ENCODE measurements at regions not wholly inside any gene's neighbourhood (a gene's known extent, or its start where the extent isn't known, plus 50 kb on each side); places are given as distances from the start of the nearest gene placed in this dataset.

DNA sequence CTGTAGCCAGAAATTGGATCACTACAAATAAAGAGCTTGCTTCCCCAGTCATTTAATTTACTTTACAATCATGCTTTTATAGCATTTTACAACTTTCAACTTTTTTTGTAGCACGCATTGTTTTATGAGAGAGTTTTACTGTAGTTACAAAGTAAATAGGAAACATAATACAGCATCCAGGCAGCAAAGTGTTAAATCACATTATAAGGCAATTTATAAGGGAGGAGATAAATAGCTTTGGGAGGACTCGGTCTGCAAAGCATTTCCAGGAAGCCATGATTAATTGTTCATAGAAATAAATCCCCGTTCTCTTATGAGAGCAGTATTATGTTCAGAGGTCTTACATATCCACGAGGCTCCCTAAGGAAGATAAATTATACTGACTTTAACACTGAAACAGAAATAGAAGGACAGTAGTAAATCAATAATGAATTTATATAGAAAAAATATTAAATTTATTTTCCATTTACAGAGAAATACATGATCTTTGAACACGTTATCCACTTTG lies 792.6 kb upstream of the RAG2 start:
- no peak for ATAC-seq
- ChIA-PET POLR2A (no interaction called here), CTCF (no interaction called here)
- H3K9me3 Mint-ChIP-seq = peaks cover 83% of the 10 kb centered on the region
- peaks cover 64% of the 10 kb centered on the region for H3K36me3 Mint-ChIP-seq
- TF ChIP-seq, protein P1, sequence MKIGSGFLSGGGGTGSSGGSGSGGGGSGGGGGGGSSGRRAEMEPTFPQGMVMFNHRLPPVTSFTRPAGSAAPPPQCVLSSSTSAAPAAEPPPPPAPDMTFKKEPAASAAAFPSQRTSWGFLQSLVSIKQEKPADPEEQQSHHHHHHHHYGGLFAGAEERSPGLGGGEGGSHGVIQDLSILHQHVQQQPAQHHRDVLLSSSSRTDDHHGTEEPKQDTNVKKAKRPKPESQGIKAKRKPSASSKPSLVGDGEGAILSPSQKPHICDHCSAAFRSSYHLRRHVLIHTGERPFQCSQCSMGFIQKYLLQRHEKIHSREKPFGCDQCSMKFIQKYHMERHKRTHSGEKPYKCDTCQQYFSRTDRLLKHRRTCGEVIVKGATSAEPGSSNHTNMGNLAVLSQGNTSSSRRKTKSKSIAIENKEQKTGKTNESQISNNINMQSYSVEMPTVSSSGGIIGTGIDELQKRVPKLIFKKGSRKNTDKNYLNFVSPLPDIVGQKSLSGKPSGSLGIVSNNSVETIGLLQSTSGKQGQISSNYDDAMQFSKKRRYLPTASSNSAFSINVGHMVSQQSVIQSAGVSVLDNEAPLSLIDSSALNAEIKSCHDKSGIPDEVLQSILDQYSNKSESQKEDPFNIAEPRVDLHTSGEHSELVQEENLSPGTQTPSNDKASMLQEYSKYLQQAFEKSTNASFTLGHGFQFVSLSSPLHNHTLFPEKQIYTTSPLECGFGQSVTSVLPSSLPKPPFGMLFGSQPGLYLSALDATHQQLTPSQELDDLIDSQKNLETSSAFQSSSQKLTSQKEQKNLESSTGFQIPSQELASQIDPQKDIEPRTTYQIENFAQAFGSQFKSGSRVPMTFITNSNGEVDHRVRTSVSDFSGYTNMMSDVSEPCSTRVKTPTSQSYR (CRISPR knock-in tag; IDR thresholded peaks at IDR 0.05) = no peak
- TF ChIP-seq CBFB (CRISPR knock-in tag; IDR thresholded peaks at IDR 0.05; ENCODE audit: low read depth) = no peak
- DNase-seq (ENCODE audit: low spot score) = no peak
- H3K27ac Mint-ChIP-seq = no peak overlapping the region
- peaks cover 7% of the 10 kb centered on the region for H3K27me3 Mint-ChIP-seq (ENCODE audit: low read depth)
- H3K4me1 Mint-ChIP-seq = no peaks in the 10 kb centered on the region
- no peak overlapping the region for H3K4me3 Mint-ChIP-seq

DNA sequence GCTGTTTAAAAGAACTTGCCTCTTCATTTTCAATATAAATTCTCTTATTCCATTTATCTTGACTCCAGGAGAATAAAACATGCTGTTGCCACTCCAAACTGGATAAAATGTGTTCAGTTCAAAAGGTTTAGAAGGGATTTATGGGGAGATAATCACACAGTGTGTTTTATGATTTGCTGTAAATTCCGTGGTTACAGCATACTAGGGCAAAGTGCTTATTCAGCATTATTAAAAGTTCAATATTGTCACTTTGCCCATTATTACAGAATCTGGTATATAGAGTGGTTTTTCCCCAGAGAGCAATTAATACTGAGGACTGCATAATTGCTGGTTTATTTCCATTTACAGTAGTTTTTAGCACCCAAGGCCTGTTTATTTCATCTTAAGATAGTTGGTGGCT lies 780.9 kb upstream of the RAG2 start:
- Mint-ChIP-seq H3K4me1 (no peaks in the 10 kb centered on the region), H3K4me3 (no peak overlapping the region), H3K27ac (no peak overlapping the region), H3K9me3 (peaks cover 77% of the 10 kb centered on the region), H3K27me3 (ENCODE audit: low read depth) (peaks cover 12% of the 10 kb centered on the region; the same call in 1 of the 2 replicates), H3K36me3 (peaks cover 51% of the 10 kb centered on the region)
- CTCF ChIA-PET = no interaction called here
- DNase-seq (ENCODE audit: low spot score) (no peak), ATAC-seq (no peak)
- POLR2A ChIA-PET = no interaction called here
- TF ChIP-seq NR3C1 (CRISPR knock-in tag; conservative IDR thresholded peaks at IDR 0.05; ENCODE audit: low read depth) = no peak
- TF ChIP-seq ZNF121 (CRISPR knock-in tag; IDR thresholded peaks at IDR 0.05) = no peak
- TF ChIP-seq, protein P2, sequence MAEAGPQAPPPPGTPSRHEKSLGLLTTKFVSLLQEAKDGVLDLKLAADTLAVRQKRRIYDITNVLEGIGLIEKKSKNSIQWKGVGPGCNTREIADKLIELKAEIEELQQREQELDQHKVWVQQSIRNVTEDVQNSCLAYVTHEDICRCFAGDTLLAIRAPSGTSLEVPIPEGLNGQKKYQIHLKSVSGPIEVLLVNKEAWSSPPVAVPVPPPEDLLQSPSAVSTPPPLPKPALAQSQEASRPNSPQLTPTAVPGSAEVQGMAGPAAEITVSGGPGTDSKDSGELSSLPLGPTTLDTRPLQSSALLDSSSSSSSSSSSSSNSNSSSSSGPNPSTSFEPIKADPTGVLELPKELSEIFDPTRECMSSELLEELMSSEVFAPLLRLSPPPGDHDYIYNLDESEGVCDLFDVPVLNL (CRISPR knock-in tag; IDR thresholded peaks at IDR 0.05; ENCODE audit: borderline replicate concordance, low read depth) = no peak
- TF ChIP-seq, protein P3, sequence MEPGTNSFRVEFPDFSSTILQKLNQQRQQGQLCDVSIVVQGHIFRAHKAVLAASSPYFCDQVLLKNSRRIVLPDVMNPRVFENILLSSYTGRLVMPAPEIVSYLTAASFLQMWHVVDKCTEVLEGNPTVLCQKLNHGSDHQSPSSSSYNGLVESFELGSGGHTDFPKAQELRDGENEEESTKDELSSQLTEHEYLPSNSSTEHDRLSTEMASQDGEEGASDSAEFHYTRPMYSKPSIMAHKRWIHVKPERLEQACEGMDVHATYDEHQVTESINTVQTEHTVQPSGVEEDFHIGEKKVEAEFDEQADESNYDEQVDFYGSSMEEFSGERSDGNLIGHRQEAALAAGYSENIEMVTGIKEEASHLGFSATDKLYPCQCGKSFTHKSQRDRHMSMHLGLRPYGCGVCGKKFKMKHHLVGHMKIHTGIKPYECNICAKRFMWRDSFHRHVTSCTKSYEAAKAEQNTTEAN (CRISPR knock-in tag; IDR thresholded peaks at IDR 0.05) = no peak
- no peak for TF ChIP-seq CBFB (CRISPR knock-in tag; IDR thresholded peaks at IDR 0.05; ENCODE audit: low read depth)

DNA sequence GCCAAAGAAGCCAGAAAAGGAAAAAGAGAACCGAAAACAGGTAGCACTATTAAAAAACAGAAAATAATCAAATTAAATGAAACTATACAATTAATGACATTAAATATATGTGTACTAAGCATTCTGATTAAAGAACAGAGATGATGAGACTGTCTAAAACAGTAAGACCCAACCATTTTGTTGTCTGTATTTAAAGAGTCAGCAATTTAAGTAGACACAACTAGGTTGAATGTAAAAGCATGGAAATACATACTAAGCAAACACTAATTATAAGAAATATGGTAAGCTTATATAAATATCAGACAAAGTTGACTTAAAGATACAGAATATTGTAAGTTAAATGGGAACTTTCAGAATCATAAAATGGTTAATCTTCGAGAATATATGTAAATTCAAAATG lies 774.6 kb upstream of the RAG2 start:
- ATAC-seq = no peak
- H3K36me3 Mint-ChIP-seq = peaks cover 58% of the 10 kb centered on the region
- H3K4me3 Mint-ChIP-seq = no peak overlapping the region
- H3K4me1 Mint-ChIP-seq = no peaks in the 10 kb centered on the region
- H3K27ac Mint-ChIP-seq = no peak overlapping the region
- POLR2A ChIA-PET = no interaction called here
- DNase-seq (ENCODE audit: low spot score) = no peak
- peaks cover 7% of the 10 kb centered on the region; the same call in 1 of the 2 replicates for H3K27me3 Mint-ChIP-seq (ENCODE audit: low read depth)
- peaks cover 86% of the 10 kb centered on the region for H3K9me3 Mint-ChIP-seq
- CTCF ChIA-PET = no interaction called here
- TF ChIP-seq, protein P4, sequence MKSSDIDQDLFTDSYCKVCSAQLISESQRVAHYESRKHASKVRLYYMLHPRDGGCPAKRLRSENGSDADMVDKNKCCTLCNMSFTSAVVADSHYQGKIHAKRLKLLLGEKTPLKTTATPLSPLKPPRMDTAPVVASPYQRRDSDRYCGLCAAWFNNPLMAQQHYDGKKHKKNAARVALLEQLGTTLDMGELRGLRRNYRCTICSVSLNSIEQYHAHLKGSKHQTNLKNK (CRISPR knock-in tag; IDR thresholded peaks at IDR 0.05) = no peak
- TF ChIP-seq, protein P5, sequence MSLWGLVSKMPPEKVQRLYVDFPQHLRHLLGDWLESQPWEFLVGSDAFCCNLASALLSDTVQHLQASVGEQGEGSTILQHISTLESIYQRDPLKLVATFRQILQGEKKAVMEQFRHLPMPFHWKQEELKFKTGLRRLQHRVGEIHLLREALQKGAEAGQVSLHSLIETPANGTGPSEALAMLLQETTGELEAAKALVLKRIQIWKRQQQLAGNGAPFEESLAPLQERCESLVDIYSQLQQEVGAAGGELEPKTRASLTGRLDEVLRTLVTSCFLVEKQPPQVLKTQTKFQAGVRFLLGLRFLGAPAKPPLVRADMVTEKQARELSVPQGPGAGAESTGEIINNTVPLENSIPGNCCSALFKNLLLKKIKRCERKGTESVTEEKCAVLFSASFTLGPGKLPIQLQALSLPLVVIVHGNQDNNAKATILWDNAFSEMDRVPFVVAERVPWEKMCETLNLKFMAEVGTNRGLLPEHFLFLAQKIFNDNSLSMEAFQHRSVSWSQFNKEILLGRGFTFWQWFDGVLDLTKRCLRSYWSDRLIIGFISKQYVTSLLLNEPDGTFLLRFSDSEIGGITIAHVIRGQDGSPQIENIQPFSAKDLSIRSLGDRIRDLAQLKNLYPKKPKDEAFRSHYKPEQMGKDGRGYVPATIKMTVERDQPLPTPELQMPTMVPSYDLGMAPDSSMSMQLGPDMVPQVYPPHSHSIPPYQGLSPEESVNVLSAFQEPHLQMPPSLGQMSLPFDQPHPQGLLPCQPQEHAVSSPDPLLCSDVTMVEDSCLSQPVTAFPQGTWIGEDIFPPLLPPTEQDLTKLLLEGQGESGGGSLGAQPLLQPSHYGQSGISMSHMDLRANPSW (CRISPR knock-in tag; conservative IDR thresholded peaks at IDR 0.05; ENCODE audit: low read depth) = no peak
- no peak for TF ChIP-seq ZNF263 (CRISPR knock-in tag; IDR thresholded peaks at IDR 0.05; ENCODE audit: low read depth)
- TF ChIP-seq, protein P6, sequence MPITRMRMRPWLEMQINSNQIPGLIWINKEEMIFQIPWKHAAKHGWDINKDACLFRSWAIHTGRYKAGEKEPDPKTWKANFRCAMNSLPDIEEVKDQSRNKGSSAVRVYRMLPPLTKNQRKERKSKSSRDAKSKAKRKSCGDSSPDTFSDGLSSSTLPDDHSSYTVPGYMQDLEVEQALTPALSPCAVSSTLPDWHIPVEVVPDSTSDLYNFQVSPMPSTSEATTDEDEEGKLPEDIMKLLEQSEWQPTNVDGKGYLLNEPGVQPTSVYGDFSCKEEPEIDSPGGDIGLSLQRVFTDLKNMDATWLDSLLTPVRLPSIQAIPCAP (CRISPR knock-in tag; IDR thresholded peaks at IDR 0.05) = no peak
- no peak for TF ChIP-seq TEAD4 (CRISPR knock-in tag; IDR thresholded peaks at IDR 0.05)
- no peak for TF ChIP-seq JAZF1 (CRISPR knock-in tag; IDR thresholded peaks at IDR 0.05)
- TF ChIP-seq, protein P3 (CRISPR knock-in tag; IDR thresholded peaks at IDR 0.05) = no peak
- no peak for TF ChIP-seq RELA (CRISPR knock-in tag; IDR thresholded peaks at IDR 0.05; ENCODE audit: borderline replicate concordance)
- TF ChIP-seq OVOL2 (CRISPR knock-in tag; IDR thresholded peaks at IDR 0.05; ENCODE audit: borderline replicate concordance) = no peak
- no peak for TF ChIP-seq ZNF423 (CRISPR knock-in tag; IDR thresholded peaks at IDR 0.05)
- no peak for TF ChIP-seq ESRRA (CRISPR knock-in tag; IDR thresholded peaks at IDR 0.05; ENCODE audit: borderline replicate concordance)
- no peak for TF ChIP-seq JUN (CRISPR knock-in tag; IDR thresholded peaks at IDR 0.05)
- TF ChIP-seq PRRX2 (CRISPR knock-in tag; IDR thresholded peaks at IDR 0.05) = no peak

Data from WTC11 (cell line).